ENCODE measurements at regions not wholly inside any gene's neighbourhood (a gene's known extent, or its start where the extent isn't known, plus 50 kb on each side); places are given as distances from the start of the nearest gene placed in this dataset.

DNA sequence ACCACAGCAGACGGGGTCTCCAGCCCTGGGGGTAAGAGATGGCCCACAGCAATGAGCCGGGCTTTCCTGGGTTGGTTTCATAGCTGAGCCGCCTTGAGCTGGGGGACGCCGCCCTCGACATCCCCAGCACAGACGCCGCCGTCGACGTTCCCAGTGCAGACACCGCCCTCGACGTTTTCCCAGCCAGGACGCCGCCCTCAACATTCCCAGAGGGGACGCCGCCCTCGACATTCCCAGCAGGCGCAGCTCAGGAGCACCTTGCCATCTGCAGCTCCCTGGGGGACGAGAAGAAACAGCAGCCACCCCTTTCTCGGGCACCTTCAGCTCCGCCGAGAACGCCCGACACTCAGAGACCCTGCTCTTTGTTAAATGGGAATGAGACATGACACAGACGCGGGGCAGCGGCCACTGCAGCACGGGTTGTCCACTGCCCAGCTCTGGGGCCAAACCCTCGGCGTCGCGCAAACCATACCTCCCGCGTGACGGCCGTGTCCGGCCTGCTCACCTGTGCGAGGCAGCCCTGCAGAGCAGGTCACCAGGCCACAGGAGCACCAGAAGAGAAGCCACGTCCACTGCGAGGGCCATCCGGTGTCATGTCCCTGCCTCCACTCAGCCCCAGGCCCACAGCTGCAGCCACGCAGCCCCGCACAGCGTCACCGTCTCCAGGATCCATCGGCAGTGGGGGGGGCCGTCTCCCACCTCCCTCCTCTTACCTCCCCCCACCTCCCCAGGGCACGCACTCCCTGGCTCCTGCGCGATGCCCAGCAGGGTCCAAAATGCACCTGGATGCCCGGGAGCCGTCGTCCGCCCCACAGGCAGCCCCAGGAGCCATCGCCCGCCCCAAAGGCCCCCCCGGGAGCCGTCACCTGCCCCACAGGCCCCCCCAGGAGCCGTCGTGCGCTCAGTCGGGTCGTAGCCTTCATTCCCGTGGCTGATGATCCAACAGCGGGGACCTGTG is 77.4 kb upstream of the GALNT9 start:
- no peak for DNase-seq

GRCh38 chr12:132405742-132406251 is 76.4 kb upstream of the GALNT9 start:
- DNase-seq, result no peak

DNA sequence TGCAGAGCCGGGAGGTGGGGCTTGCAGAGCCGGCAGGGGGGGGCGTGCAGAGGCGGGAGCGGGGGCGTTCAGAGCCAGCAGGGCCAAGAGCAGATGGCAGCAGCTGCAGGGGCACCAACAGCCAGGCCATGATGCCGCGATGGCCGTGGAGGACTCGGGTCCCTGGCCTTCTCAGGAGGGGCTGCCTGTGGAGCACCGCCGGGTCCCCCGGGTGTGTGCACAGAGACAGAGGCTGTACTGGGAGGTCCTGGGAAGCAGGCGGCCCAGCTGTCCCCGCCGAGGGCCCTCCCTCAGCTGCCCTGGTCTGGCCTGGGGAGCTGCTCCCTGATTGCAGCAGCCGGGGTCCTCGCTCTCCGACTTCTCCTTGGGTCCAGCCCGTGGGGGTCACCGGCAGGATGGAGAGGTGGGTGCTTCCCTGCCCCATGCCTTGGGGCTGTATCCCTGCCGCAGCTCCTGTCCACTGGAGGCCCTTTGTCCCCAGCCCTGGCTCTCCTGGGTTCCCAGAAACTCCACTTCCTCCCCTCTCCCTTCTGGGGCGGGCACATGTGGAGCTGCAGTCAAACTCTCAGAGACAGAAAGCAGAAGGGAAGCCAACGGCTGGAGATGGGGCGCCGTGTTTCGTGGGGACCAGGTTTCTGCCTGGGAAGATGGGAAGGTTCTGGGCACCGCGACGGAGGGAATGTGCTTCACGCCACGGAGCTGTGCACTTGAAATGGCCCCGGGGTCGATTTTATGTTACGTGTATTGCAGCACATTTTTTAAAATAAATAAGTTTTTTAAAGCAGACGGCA is 75.8 kb upstream of the GALNT9 start:
- no peak for DNase-seq

- DNase-seq, result no peak
Observed at GRCh38 chr12:132404435-132404855, 75.1 kb upstream of the GALNT9 start.

GRCh38 chr12:132403636-132404434 is 74.4 kb upstream of the GALNT9 start:
- DNase-seq, result no peak

GRCh38 chr12:132402831-132403416 is 73.5 kb upstream of the GALNT9 start:
- no peak for DNase-seq

- DNase-seq, result no peak
Observed at GRCh38 chr12:132401982-132402381, 72.6 kb upstream of the GALNT9 start.

DNA sequence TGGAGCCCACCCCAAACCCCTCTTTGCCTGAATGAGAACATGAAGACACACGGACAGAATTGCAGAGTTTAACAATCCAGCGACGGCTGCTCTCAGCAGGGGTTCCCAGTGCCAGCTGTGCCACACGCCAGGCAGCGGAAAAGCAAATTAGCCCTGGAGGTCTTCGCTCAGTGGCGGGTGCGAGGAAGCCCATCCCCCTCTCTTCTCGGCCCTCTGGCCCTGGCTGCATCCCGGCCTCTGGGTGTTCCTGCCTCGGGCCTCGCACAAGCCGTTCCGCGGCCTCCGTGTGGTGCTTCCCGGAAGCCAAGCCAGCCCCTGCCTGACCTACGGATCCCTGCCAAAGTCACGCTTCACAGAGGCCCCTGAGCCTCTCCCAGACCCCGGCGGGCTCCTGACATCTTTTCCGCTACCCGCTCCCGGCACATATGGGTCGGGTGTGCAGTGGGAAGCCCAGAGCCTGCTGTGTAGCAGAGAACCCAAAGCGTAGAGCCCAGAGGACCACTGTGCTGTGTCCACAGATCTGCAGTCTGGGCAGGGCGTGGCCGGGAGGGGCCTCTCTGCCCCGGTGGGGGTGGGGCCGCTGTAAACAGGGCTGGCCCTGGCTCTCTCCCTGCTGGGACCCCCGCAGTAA is 70.7 kb upstream of the GALNT9 start:
- DNase-seq, result no peak

- DNase-seq, result no peak
Observed at GRCh38 chr12:132399092-132400010, 70.0 kb upstream of the GALNT9 start.

DNA sequence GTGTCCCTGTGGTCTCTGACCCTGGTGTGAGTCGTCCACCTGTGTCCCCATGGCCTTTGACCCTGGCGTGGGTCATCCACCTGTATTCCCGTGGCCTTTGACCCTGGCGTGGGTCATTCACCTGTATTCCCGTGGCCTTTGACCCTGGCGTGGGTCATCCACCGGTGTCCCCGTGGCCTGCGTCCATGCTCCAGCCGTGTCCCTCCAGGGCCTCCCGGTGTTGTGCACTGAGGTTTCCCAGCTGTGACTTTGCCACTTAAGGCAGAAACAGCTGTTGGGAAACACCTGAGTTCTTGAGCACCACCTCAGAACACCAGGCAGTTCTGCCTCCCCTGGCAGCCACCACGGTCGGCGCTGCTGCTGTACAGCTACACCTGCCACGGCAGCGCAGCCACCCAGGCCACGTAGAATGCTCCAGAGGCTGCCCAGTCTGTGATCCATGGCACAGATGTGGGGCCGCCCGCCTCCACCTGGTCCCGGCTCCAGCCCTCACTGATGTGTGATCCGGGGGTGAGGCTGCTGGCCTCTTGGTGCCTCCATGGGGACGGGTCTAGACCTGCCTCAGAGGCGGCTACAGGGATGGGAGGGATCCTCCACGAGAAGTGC is 69.1 kb upstream of the GALNT9 start:
- DNase-seq, result no peak

DNA sequence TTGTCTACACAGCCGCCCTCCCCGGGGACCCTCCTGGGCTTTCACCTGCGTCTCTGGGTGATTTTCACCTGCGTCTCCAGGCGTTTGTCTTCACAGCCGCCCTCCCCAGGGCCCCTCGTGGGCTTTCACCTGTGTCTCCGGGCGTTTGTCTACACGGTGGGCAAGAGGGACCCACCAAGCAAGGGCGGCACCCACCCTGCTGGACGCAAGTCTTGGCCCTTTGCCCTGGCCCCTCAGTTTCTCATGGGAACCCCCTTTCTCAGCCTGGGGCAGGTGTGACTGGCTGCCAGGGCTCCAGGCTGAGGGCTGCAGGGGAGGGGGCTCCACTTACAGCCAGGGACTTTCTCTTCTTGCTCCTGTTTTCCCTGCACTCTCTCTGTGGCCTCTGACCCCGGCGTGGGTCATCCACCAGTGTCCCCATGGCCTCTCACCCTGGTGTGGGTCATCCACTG is 68.6 kb upstream of the GALNT9 start:
- no peak for DNase-seq

DNA sequence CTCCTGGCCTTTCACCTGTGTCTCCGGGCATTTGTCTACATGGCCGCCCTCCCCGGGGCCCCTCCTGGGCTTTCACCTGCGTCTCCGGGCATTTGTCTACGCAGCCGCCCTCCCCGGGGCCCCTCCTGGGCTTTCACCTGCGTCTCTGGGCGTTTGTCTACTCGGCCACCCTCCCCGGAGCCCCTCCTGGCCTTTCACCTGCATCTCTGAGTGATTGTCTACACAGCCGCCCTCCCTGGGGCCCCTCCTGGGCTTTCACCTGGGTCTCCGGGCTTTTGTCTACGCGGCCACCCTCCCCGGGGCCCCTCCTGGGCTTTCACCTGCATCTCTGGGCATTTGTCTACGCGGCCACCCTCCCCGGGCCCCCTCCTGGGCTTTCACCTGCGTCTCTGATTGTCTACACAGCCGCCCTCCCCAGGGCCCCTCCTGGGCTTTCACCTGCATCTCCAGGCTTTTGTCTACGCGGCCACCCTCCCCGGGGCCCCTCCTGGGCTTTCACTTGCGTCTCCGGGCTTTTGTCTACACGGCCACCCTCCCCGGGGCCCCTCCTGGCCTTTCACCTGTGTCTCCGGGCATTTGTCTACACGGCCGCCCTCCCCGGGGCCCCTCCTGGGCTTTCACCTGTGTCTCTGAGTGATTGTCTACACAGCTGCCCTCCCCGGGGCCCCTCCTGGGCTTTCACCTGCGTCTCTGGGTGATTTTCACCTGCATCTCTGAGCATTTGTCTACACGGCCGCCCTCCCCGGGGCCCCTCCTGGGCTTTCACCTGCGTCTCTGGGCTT is 68.0 kb upstream of the GALNT9 start:
- no peak for DNase-seq

DNA sequence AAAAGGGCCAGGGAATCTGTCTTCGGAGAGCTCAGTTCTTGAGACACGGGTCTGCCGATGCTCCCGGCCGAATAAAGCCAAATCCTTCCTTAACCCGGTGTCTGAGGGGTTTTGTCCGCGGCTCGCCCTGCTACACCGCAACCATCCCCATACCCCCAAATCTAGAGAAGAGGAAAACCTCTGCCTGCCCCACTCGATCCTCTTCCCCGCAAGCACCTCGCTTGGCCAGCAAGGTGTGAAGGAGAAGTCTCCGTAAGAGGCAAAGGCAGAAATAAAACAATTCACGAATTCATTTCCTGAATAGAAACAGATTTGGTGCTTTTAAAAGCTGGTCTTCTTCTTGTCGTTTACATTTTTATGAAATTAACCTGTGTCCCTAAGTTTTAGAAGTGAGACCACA is 67.3 kb upstream of the GALNT9 start:
- no peak for DNase-seq

- DNase-seq, result no peak
Observed at GRCh38 chr12:132395908-132396305, 66.5 kb upstream of the GALNT9 start.

GRCh38 chr12:132395192-132395907 is 66.0 kb upstream of the GALNT9 start:
- no peak for DNase-seq

- no peak for DNase-seq
Observed at GRCh38 chr12:132393991-132394949, 64.9 kb upstream of the GALNT9 start.

- no peak for DNase-seq
Observed at GRCh38 chr12:132393245-132393795, 63.9 kb upstream of the GALNT9 start.
